ENCODE measurements at regions not wholly inside any gene's neighbourhood (a gene's known extent, or its start where the extent isn't known, plus 50 kb on each side); places are given as distances from the start of the nearest gene placed in this dataset.

GRCh38 chr9:25571491-25571890, 106.8 kb downstream of the TUSC1 start:
- DNase-seq = no peak
- ChIA-PET CTCF (no interaction called here), POLR2A (no interaction called here)
- Histone ChIP-seq H3K36me3 (ENCODE audit: insufficient read depth, low read length) (no peaks in the 10 kb centered on the region), H3K27me3 (ENCODE audit: control insufficient read depth in 1 of 2, insufficient read depth in 2 of 2, low read length in 2 of 2) (no peaks in the 10 kb centered on the region), H3K9me3 (ENCODE audit: control insufficient read depth in 1 of 2, insufficient read depth in 1 of 2, low read length in 2 of 2) (peaks cover 0 to 5% of the 10 kb centered on the region in 2 experiments), H3K27ac (ENCODE audit: low read depth in 1 of 2, low read length in 2 of 2) (no peak overlapping the region), H3K4me1 (ENCODE audit: insufficient read depth, low read length) (no peaks in the 10 kb centered on the region), H3K4me3 (ENCODE audit: low read length) (no peak overlapping the region)
- no peaks in the 10 kb centered on the region for H3K27me3 Mint-ChIP-seq
- intact Hi-C loops (cut with DNase I, micrococcal nuclease) = no loop called here
- TF ChIP-seq CTCF (IDR thresholded peaks at IDR 0.05) = no peak
- H3K4me1 Mint-ChIP-seq (ENCODE audit: low read depth) = no peaks in the 10 kb centered on the region
- H3K9me3 Mint-ChIP-seq = peaks cover 4% of the 10 kb centered on the region
- H3K4me3 Mint-ChIP-seq = no peak overlapping the region
- no peak for ATAC-seq (ENCODE audit: poor library complexity)
- no peak overlapping the region for H3K27ac Mint-ChIP-seq
- H3K36me3 Mint-ChIP-seq (ENCODE audit: low read depth) = no peaks in the 10 kb centered on the region

- no peak for TF ChIP-seq CTCF (IDR thresholded peaks at IDR 0.05)
- Histone ChIP-seq H3K36me3 (ENCODE audit: insufficient read depth, low read length) (no peaks in the 10 kb centered on the region), H3K9me3 (ENCODE audit: control insufficient read depth in 1 of 2, insufficient read depth in 1 of 2, low read length in 2 of 2) (peaks cover 0 to 5% of the 10 kb centered on the region in 2 experiments), H3K4me3 (ENCODE audit: low read length) (no peak overlapping the region), H3K4me1 (ENCODE audit: insufficient read depth, low read length) (no peaks in the 10 kb centered on the region), H3K27me3 (ENCODE audit: control insufficient read depth in 1 of 2, insufficient read depth in 2 of 2, low read length in 2 of 2) (no peaks in the 10 kb centered on the region), H3K27ac (ENCODE audit: low read depth in 1 of 2, low read length in 2 of 2) (no peak overlapping the region)
- no peak for DNase-seq
- Mint-ChIP-seq H3K9me3 (peaks cover 2% of the 10 kb centered on the region), H3K4me3 (no peak overlapping the region), H3K36me3 (ENCODE audit: low read depth) (no peaks in the 10 kb centered on the region), H3K4me1 (ENCODE audit: low read depth) (no peaks in the 10 kb centered on the region), H3K27ac (no peak overlapping the region), H3K27me3 (no peaks in the 10 kb centered on the region)
- intact Hi-C loops (cut with DNase I, micrococcal nuclease) = no loop called here
- ATAC-seq (ENCODE audit: poor library complexity) = no peak
- ChIA-PET POLR2A (no interaction called here), CTCF (no interaction called here)
Observed at GRCh38 chr9:25570802-25571201, 107.4 kb downstream of the TUSC1 start.

GRCh38 chr9:25562101-25562500, 116.1 kb downstream of the TUSC1 start:
- Histone ChIP-seq H3K27me3 (ENCODE audit: control insufficient read depth in 1 of 2, insufficient read depth in 2 of 2, low read length in 2 of 2) (no peaks in the 10 kb centered on the region), H3K9me3 (ENCODE audit: control insufficient read depth in 1 of 2, insufficient read depth in 1 of 2, low read length in 2 of 2) (peaks cover 6 to 9% of the 10 kb centered on the region in 2 experiments), H3K4me1 (ENCODE audit: insufficient read depth, low read length) (no peaks in the 10 kb centered on the region), H3K27ac (ENCODE audit: low read depth in 1 of 2, low read length in 2 of 2) (no peak overlapping the region), H3K4me3 (ENCODE audit: low read length) (no peak overlapping the region), H3K36me3 (ENCODE audit: insufficient read depth, low read length) (no peaks in the 10 kb centered on the region)
- H3K36me3 Mint-ChIP-seq (ENCODE audit: low read depth) = no peaks in the 10 kb centered on the region
- DNase-seq (no peak), ATAC-seq (ENCODE audit: poor library complexity) (no peak)
- ChIA-PET CTCF (no interaction called here), POLR2A (no interaction called here)
- H3K9me3 Mint-ChIP-seq = peaks cover 9% of the 10 kb centered on the region
- H3K4me1 Mint-ChIP-seq (ENCODE audit: low read depth) = no peaks in the 10 kb centered on the region
- TF ChIP-seq CTCF (IDR thresholded peaks at IDR 0.05) = no peak
- H3K4me3 Mint-ChIP-seq = no peak overlapping the region
- intact Hi-C loops (cut with DNase I, micrococcal nuclease) = no loop called here
- no peak overlapping the region for H3K27ac Mint-ChIP-seq
- H3K27me3 Mint-ChIP-seq = no peaks in the 10 kb centered on the region

All from CD4-positive, alpha-beta T cell (primary cell).